ENCODE measurements at regions not wholly inside any gene's neighbourhood (a gene's known extent, or its start where the extent isn't known, plus 50 kb on each side); places are given as distances from the start of the nearest gene placed in this dataset.
A peak's percentile ranks its signal among the peaks of the same experiment; 100 is the strongest.

GRCh38 chr20:50342638-50343102, 152.0 kb downstream of the CEBPB start:
- H3K27ac ChIP-seq (ENCODE audit: low read depth, low read length) = no peak overlapping the region
- 92 to 97% (median 95%) methylated on average over 5 of the region's 5 CpGs for WGBS, 3 donors

- 72 to 90% (median 81%) methylated on average over 10 of the region's 10 CpGs for WGBS, 3 donors
- no peak overlapping the region for H3K27ac ChIP-seq (ENCODE audit: low read depth, low read length)
These were observed 152.5 kb downstream of the CEBPB start for GRCh38 chr20:50343125-50343489.

- WGBS, 3 donors = 65 to 84% (median 76%) methylated on average over 23 to 25 of the region's 25 CpGs
- H3K27ac ChIP-seq (ENCODE audit: low read depth, low read length) = no peak overlapping the region
These were observed 153.0 kb downstream of the CEBPB start for GRCh38 chr20:50343490-50344179.

- 90 to 94% (median 93%) methylated on average over 11 of the region's 11 CpGs for WGBS, 3 donors
- no peak overlapping the region for H3K27ac ChIP-seq (ENCODE audit: low read depth, low read length)
These were observed 153.8 kb downstream of the CEBPB start for GRCh38 chr20:50344232-50345071.

DNA sequence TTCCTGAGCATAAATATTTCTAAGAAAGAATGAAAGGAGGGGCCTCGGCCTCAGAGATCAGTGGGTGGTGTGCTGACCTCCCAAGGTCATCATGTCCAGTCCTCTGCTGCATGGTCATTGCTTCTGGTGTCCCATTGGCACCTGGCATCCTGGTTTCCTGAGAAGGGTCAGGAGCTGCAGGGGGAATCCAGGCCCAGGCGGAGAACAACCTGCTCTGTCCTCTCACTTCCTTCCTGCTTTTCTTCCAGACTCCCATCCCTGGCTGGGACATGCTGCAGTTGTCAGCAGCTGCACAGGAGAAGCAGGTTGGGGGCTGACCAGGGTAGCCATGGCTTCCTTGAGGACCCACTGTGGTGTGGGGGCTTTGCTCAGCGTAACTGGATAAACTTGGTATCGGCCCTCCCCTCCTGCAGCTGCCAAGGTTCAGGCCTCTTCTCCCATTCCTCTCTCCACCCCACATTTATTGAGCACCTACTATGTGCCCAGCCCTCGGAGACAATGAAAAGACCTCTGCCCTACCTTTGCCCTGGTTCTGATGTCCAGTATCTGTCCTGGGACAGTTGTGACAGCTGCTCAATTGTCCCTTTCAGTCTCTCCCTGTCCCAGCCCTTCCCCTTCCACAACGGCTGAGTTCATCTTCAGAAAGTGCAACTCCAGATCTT, 155.2 kb downstream of the CEBPB start:
- WGBS, 3 donors = 54 to 74% (median 63%) methylated on average over 6 of the region's 6 CpGs
- H3K27ac ChIP-seq (ENCODE audit: low read depth, low read length) = no peak overlapping the region

DNA sequence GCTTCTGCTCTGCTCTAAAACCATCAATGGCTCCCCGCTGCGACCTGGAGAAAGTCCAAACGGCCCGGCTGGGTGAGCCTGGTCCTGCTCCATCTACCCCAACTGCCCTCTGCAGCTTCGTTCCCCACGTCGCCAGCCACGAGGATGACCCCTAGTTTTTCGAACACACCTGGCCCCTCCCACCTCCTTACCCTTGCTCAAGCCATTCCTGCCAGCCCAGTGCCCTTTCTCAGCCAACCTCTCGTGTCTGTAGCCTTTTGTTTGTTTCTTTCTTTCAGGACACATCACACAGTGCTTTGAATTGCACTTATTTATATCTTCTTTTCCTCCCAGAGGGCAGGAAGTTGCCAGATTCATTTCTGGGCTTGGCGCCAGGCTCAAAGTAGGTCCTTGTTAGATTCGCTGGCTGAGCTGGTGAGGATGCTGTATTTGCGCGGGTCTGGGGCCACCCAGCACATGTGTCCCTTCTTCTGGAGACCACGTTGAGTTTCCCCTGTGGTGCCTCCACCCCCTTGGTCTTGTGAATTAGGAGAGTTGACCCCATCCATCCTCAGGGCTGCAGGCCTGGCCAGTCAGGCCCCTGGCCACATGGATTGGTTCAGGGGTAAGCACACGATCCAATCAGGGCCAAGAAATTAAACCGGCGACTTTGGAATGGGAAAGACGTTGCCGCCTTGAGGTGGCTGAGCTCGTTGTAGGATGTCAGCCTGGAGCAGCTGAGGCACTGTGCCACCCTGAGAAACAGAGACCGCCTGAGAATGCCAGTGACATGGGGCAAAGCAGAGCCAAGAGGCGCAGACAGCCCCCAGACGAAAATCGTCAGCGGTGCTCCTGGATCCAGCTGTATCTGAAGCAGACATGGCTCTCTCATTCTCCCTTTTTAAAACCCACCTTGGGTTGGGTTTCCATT, 156.0 kb downstream of the CEBPB start:
- WGBS, 3 donors = 34 to 59% (median 42%) methylated on average over 26 of the region's 26 CpGs

DNA sequence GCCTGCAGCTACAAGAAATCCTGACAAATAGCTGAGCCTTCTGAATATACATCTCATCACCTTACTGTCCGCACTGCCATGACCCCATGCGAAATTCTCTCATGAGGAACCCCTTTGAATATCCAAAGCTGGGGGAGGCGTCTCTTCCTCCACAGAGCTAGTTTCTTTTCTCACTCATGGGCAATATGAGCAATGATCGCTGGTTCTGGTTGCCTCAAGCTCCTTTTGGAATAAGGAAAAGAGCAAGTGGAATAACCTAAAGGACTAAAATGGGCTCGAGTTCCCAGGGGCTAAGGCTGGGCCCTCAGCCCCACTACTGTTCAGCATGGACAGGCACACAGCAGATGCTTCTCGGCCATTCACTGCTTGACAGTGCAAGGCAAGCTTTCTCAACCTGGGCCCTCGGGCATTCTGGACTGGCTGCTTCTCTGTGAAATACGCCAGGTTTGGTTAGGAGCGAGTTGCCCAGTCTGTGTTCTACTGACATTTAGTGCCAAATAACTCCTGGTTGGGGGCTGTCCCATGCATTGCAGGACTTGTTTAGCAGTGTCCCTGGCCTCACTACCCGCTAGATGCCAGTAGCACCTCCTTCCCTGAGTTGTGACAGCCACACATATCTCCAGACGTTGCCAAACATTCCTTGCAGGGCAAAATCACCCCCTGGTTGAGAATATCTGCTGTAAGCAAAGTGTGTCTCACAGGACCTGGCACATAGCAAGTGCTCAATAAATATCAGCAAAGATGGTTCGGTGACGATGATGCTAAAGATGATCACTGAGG, 156.8 kb downstream of the CEBPB start:
- 73 to 82% (median 74%) methylated on average over 13 of the region's 13 CpGs for WGBS, 3 donors
- peak overlapping the region; percentile 30 for H3K27ac ChIP-seq (ENCODE audit: low read depth, low read length)

More for the DNA sequence above, 156.0 kb downstream of the CEBPB start:
- peak overlapping the region; percentile 25 for H3K27ac ChIP-seq (ENCODE audit: low read depth, low read length)

DNA sequence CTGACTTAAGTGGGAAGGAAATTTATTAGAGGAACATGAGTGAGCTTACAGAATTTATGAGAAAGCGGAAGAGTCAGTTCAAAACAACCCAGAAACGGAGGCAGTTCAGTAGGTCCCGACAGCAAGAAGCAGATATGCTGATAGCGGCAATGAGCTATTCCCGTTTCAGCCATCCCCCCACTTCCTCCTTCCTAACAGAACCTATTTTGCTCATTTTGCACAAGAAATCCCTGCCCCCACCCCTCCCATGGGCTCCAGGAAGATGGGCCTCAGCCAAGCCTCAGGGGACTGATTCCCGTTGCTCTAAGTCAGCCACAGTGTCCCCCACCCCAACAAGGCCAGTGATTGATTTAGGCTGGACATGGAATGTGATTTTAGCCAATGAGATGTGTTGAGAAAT, 157.5 kb downstream of the CEBPB start:
- peak overlapping the region; percentile 30 for H3K27ac ChIP-seq (ENCODE audit: low read depth, low read length)
- WGBS, 3 donors = 50 to 60% (median 54%) methylated on average over 6 of the region's 6 CpGs

DNA sequence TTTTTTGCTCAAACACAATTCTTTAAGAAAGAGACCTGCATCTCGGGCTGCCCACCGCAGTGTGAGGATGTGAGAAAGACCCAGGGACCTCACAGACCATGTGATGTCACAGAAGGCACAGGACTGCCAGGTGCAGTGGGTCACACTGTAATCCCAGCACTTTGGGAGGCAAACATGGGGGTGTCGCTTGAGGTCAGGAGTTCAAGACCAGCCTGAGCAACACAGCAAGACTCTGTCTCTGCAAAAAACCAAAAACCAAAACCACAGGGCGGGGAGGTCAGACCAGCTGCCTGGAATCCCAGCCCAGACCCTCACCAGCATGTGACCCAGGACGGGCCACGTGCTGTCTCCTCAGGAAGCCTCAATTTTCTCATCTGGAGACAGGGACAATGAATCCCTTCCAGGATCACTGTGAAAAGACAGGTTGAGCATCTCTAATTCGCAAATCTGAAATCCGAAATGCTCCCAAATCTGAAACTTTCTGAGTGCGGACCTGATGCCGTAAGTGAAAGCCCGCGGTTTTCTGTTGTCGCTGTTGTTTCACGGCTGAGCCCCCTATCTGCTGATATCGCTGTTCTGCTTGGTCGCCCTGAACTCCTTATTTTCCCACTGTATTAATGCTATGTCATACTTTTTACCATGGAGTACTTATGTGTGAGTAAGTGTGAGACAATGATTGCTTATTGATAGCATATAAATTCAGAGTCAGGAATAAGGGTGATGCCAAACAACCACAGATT, 159.5 kb upstream of the PTPN1 start:
- WGBS, 3 donors = 83 to 93% (median 86%) methylated on average over 16 of the region's 16 CpGs
- H3K27ac ChIP-seq (ENCODE audit: low read depth, low read length) = no peak overlapping the region

GRCh38 chr20:50351541-50351940, 158.6 kb upstream of the PTPN1 start:
- H3K27ac ChIP-seq (ENCODE audit: low read depth, low read length) = no peak overlapping the region
- 92 to 97% (median 95%) methylated on average over 11 of the region's 11 CpGs for WGBS, 3 donors

DNA sequence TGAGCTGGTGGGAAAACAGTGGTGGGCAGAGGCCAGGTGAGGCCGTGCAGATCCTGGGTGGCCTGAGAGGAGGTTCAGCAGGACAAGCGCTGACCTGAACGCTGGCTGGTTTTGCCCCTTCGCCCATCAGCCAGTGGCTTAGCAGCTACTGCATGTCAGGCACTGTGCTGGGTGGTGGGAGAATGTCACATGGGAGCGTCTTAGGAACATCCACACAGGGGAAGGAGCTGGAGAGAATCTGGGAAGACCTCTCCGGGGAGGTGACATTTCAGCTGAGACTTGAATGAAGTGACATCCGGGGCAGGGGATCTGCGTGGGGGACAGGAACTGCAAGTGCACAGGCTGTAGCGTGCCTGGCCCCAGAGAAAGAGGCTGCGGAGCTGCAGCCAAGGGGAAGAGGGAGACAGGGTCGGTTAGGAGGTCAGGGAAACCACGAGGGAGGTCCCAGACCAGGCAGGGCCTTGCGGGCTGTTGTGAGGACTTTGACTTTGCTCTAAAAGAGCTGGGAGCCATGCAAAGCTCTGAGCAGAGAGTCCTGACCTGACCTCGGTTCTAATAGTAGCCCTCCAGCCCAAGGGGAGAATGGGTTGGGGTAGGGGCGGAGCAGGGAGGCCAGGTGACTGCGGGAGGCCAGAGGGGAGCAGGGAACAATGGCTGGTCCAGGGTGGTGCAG, 156.8 kb upstream of the PTPN1 start:
- 48 to 73% (median 52%) methylated on average over 16 of the region's 16 CpGs for WGBS, 3 donors
- H3K27ac ChIP-seq (ENCODE audit: low read depth, low read length) = no peak overlapping the region

DNA sequence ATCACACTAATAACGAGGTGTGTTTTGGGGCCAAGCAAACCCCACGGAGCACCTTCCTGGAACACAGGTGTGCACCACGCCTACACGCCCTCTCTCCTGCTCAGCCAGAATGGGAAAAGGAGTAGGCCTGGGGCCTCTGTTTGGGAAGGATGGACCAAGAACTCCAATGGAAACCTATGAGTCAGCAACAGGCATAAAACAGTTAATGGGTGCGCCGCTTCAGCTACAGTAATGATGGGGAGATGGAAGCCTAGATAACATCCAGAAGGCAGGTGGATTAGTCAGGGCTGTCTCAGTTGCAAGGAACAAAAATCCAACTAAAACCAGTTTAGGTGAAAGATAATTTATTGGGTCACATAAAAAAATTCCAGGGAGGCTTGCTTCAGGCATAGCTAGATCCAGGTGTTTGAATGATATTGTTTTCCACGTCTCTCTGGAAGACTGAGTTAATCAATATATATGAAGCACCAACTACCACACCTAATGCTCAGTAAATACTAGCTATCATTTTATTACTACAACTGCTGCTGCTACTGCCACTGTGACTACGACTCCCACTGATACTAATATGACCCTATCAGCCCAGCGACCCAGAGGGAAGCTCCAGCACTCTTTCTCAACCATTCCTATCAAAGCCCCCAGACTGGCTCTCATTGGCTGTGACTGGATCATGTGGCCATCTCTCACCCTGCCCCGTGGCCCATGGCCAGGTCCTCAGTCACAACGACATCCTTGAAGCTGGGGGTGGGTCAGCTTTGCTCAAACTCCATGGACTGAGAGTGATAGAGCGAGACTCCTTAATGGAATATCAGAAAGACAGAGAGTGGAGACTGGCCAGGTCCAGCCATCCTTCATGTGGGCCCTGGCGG, 155.2 kb upstream of the PTPN1 start:
- H3K27ac ChIP-seq (ENCODE audit: low read depth, low read length) = no peak overlapping the region
- 81 to 85% (median 82%) methylated on average over 13 of the region's 13 CpGs for WGBS, 3 donors

GRCh38 chr20:50355590-50356524, 154.3 kb upstream of the PTPN1 start:
- WGBS, 3 donors = 81 to 88% (median 87%) methylated on average over 12 of the region's 12 CpGs
- no peak overlapping the region for H3K27ac ChIP-seq (ENCODE audit: low read depth, low read length)

DNA sequence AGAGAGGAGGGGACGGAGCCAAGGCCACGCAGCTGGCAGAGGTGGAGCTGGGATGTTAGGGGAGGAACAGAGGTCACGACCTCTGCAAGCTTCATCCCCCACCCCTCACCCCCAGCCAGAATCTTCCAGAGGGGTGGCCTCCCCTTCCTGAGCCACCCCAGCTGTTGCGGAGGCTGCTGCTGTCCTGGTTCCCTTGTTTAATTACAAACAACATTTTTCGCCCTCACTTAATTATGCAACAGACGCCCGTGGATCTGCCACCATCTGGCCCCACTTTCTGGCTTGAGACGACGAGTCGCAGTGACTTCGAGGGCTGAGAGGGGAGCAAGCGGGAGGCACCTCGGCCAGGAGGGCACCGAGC, 153.7 kb upstream of the PTPN1 start:
- 66 to 73% (median 68%) methylated on average over 14 of the region's 14 CpGs for WGBS, 3 donors
- H3K27ac ChIP-seq (ENCODE audit: low read depth, low read length) = no peak overlapping the region

Measured in adipose tissue (tissue), 3 donors.